ENCODE measurements at regions not wholly inside any gene's neighbourhood (a gene's known extent, or its start where the extent isn't known, plus 50 kb on each side); places are given as distances from the start of the nearest gene placed in this dataset.

DNA sequence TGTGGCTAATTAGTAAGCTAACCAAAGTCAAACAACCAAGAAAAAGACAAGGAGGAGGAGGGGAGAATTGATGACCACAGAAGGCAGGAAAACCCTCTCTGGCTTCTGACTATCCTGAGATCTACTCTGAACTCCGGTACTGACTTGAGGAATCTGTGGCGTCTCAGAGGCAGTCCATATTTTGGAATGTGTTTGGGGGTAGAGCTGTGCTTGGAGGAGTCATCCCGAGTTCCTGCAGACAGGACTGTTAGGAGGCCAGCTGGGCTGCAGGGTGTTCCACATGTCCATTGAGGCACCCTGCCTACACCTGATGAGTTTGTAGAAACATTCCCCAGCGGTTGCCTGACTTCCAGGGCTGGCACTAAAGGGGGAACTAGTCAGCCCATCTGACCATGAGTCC is 91.6 kb downstream of the PLCE1 start:
- DNase-seq (ENCODE audit: low read depth in 1 of 2, low spot score in 1 of 2) = no peak
- Histone ChIP-seq H3K27ac (replicated peaks) (no peak overlapping the region), H3K4me3 (replicated peaks; ENCODE audit: insufficient read depth, low read length) (no peak overlapping the region), H3K27me3 (ENCODE audit: insufficient read depth, poor library complexity, severe bottlenecking) (no peaks in the 10 kb centered on the region)
- TF ChIP-seq SPI1 (IDR thresholded peaks at IDR 0.05; ENCODE audit: borderline replicate concordance, low read depth) (no peak), POLR2AphosphoS5 (IDR thresholded peaks at IDR 0.05; ENCODE audit: low read depth) (no peak), GABPA (IDR thresholded peaks at IDR 0.05; ENCODE audit: low read depth) (no peak)
- TF ChIP-seq, protein P1, sequence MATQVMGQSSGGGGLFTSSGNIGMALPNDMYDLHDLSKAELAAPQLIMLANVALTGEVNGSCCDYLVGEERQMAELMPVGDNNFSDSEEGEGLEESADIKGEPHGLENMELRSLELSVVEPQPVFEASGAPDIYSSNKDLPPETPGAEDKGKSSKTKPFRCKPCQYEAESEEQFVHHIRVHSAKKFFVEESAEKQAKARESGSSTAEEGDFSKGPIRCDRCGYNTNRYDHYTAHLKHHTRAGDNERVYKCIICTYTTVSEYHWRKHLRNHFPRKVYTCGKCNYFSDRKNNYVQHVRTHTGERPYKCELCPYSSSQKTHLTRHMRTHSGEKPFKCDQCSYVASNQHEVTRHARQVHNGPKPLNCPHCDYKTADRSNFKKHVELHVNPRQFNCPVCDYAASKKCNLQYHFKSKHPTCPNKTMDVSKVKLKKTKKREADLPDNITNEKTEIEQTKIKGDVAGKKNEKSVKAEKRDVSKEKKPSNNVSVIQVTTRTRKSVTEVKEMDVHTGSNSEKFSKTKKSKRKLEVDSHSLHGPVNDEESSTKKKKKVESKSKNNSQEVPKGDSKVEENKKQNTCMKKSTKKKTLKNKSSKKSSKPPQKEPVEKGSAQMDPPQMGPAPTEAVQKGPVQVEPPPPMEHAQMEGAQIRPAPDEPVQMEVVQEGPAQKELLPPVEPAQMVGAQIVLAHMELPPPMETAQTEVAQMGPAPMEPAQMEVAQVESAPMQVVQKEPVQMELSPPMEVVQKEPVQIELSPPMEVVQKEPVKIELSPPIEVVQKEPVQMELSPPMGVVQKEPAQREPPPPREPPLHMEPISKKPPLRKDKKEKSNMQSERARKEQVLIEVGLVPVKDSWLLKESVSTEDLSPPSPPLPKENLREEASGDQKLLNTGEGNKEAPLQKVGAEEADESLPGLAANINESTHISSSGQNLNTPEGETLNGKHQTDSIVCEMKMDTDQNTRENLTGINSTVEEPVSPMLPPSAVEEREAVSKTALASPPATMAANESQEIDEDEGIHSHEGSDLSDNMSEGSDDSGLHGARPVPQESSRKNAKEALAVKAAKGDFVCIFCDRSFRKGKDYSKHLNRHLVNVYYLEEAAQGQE (IDR thresholded peaks at IDR 0.05; ENCODE audit: insufficient replicate concordance, low read depth) = no peak
- TF ChIP-seq, protein P2, sequence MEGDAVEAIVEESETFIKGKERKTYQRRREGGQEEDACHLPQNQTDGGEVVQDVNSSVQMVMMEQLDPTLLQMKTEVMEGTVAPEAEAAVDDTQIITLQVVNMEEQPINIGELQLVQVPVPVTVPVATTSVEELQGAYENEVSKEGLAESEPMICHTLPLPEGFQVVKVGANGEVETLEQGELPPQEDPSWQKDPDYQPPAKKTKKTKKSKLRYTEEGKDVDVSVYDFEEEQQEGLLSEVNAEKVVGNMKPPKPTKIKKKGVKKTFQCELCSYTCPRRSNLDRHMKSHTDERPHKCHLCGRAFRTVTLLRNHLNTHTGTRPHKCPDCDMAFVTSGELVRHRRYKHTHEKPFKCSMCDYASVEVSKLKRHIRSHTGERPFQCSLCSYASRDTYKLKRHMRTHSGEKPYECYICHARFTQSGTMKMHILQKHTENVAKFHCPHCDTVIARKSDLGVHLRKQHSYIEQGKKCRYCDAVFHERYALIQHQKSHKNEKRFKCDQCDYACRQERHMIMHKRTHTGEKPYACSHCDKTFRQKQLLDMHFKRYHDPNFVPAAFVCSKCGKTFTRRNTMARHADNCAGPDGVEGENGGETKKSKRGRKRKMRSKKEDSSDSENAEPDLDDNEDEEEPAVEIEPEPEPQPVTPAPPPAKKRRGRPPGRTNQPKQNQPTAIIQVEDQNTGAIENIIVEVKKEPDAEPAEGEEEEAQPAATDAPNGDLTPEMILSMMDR (IDR thresholded peaks at IDR 0.05; ENCODE audit: insufficient read depth, low read length) = no peak

DNA sequence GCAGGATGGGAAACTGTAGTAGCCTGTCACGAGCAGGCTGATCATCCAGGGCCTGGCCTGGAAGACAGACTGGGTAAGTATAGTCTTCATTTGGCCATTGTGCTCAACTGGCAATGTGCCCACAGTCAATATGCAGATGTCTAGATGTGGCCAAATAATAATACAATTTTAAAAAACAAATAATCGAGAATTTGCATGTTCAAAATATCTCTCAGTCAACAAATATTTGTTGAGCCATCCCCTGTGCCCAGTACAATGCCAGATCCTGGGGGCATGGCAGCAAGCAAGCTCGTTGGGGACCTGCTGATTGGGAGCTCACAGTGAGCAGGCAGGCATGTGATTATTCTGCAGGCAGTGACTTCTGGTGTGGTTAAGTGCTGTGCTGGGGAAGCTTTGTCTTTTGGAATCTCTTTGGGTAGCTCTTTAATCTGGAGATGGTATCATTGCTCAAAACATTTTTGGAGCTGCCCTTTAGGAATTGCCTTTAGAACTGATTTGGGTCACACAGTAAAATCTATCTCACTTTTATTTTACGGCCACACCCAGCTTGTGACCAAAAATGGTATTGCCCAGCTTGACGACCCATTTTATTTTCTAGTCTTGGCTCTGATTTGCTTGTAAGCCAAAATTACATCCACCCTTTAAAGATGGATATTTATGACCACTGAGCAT is 92.2 kb downstream of the PLCE1 start:
- TF ChIP-seq, protein P2 (IDR thresholded peaks at IDR 0.05; ENCODE audit: insufficient read depth, low read length) = no peak
- TF ChIP-seq GABPA (IDR thresholded peaks at IDR 0.05; ENCODE audit: low read depth) (no peak), SPI1 (IDR thresholded peaks at IDR 0.05; ENCODE audit: borderline replicate concordance, low read depth) (no peak), POLR2AphosphoS5 (IDR thresholded peaks at IDR 0.05; ENCODE audit: low read depth) (no peak)
- TF ChIP-seq, protein P1 (IDR thresholded peaks at IDR 0.05; ENCODE audit: insufficient replicate concordance, low read depth) = no peak
- no peak overlapping the region for H3K27ac ChIP-seq (replicated peaks)
- no peak overlapping the region for H3K4me3 ChIP-seq (replicated peaks; ENCODE audit: insufficient read depth, low read length)
- H3K27me3 ChIP-seq (ENCODE audit: insufficient read depth, poor library complexity, severe bottlenecking) = no peaks in the 10 kb centered on the region
- no peak for DNase-seq (ENCODE audit: low read depth in 1 of 2, low spot score in 1 of 2)

DNA sequence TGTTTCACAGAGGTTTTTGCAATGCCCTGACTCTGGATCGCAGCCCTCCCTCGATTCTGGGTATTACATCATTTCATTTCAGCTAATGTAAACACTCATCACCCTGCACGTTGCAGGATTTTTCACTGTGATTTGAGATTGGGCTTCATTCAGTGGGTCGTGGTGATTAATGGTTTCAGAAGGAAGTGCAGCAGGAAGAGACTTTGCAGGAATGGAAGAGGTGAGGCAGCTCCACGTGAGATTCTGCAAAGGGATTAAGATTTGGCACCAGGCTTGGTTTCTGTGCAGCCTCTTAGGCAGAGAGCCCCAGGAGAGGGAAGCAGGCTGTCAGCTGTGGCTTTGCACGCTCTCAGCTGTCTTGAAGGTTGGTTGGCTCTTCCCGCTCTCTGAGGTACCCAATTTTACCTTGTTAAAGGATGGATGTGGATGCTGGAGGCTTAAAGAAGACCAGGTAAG is 95.2 kb downstream of the PLCE1 start:
- TF ChIP-seq SPI1 (IDR thresholded peaks at IDR 0.05; ENCODE audit: borderline replicate concordance, low read depth) = no peak
- TF ChIP-seq, protein P1 (IDR thresholded peaks at IDR 0.05; ENCODE audit: insufficient replicate concordance, low read depth) = no peak
- TF ChIP-seq, protein P2 (IDR thresholded peaks at IDR 0.05; ENCODE audit: insufficient read depth, low read length) = no peak
- TF ChIP-seq GABPA (IDR thresholded peaks at IDR 0.05; ENCODE audit: low read depth) = no peak
- no peak for TF ChIP-seq POLR2AphosphoS5 (IDR thresholded peaks at IDR 0.05; ENCODE audit: low read depth)
- no peak overlapping the region for H3K27ac ChIP-seq (replicated peaks)
- no peak overlapping the region for H3K4me3 ChIP-seq (replicated peaks; ENCODE audit: insufficient read depth, low read length)
- DNase-seq (ENCODE audit: low read depth in 1 of 2, low spot score in 1 of 2) = no peak
- no peaks in the 10 kb centered on the region for H3K27me3 ChIP-seq (ENCODE audit: insufficient read depth, poor library complexity, severe bottlenecking)
